ENCODE measurements at regions not wholly inside any gene's neighbourhood (a gene's known extent, or its start where the extent isn't known, plus 50 kb on each side); places are given as distances from the start of the nearest gene placed in this dataset.

GRCh38 chr21:35905096-35905962, 155.0 kb downstream of the SETD4 start:
- Histone ChIP-seq H3F3A (ENCODE audit: insufficient read depth, low read length) (no peaks in the 10 kb centered on the region), H3K9ac (ENCODE audit: low read length) (no peak overlapping the region), H2AFZ (ENCODE audit: low read length) (no peak overlapping the region), H3K79me2 (ENCODE audit: low read length) (no peaks in the 10 kb centered on the region), H4K20me1 (ENCODE audit: insufficient read depth, low read length) (no peaks in the 10 kb centered on the region), H3K4me1 (ENCODE audit: low read length) (no peaks in the 10 kb centered on the region), H3K9me3 (replicated peaks; ENCODE audit: insufficient read depth, low read length) (no peaks in the 10 kb centered on the region), H3K4me3 (ENCODE audit: low read length) (no peak overlapping the region), H3K27me3 (replicated peaks; ENCODE audit: insufficient read depth, low read length) (no peaks in the 10 kb centered on the region), H3K36me3 (replicated peaks; ENCODE audit: insufficient read depth, low read length) (no peaks in the 10 kb centered on the region), H3K4me2 (ENCODE audit: low read depth, low read length) (no peak overlapping the region), H3K27ac (ENCODE audit: low read length) (no peak overlapping the region), H3K9me2 (replicated peaks; ENCODE audit: insufficient read depth, low read length) (no peaks in the 10 kb centered on the region)
- no peak for DNase-seq
- TF ChIP-seq EZH2phosphoT487 (IDR thresholded peaks at IDR 0.05; ENCODE audit: low read length) (no peak), EZH2 (optimal IDR thresholded peaks at IDR 0.05; ENCODE audit: low read depth, low read length) (no peak)
- TF ChIP-seq, protein P1, sequence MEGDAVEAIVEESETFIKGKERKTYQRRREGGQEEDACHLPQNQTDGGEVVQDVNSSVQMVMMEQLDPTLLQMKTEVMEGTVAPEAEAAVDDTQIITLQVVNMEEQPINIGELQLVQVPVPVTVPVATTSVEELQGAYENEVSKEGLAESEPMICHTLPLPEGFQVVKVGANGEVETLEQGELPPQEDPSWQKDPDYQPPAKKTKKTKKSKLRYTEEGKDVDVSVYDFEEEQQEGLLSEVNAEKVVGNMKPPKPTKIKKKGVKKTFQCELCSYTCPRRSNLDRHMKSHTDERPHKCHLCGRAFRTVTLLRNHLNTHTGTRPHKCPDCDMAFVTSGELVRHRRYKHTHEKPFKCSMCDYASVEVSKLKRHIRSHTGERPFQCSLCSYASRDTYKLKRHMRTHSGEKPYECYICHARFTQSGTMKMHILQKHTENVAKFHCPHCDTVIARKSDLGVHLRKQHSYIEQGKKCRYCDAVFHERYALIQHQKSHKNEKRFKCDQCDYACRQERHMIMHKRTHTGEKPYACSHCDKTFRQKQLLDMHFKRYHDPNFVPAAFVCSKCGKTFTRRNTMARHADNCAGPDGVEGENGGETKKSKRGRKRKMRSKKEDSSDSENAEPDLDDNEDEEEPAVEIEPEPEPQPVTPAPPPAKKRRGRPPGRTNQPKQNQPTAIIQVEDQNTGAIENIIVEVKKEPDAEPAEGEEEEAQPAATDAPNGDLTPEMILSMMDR (IDR thresholded peaks at IDR 0.05; ENCODE audit: low read length) = no peak

- H3K79me2 ChIP-seq (ENCODE audit: low read length) = no peaks in the 10 kb centered on the region
- H4K20me1 ChIP-seq (ENCODE audit: insufficient read depth, low read length) = no peaks in the 10 kb centered on the region
- H2AFZ ChIP-seq (ENCODE audit: low read length) = no peak overlapping the region
- no peak for TF ChIP-seq EZH2 (optimal IDR thresholded peaks at IDR 0.05; ENCODE audit: low read depth, low read length)
- TF ChIP-seq, protein P1 (IDR thresholded peaks at IDR 0.05; ENCODE audit: low read length) = no peak
- no peak for TF ChIP-seq EZH2phosphoT487 (IDR thresholded peaks at IDR 0.05; ENCODE audit: low read length)
- H3K4me1 ChIP-seq (ENCODE audit: low read length) = peaks cover 14% of the 10 kb centered on the region
- H3K27ac ChIP-seq (ENCODE audit: low read length) = no peak overlapping the region
- H3K36me3 ChIP-seq (replicated peaks; ENCODE audit: insufficient read depth, low read length) = no peaks in the 10 kb centered on the region
- H3F3A ChIP-seq (ENCODE audit: insufficient read depth, low read length) = no peaks in the 10 kb centered on the region
- H3K27me3 ChIP-seq (replicated peaks; ENCODE audit: insufficient read depth, low read length) = no peaks in the 10 kb centered on the region
- no peak overlapping the region for H3K4me3 ChIP-seq (ENCODE audit: low read length)
- H3K9me2 ChIP-seq (replicated peaks; ENCODE audit: insufficient read depth, low read length) = no peaks in the 10 kb centered on the region
- H3K9me3 ChIP-seq (replicated peaks; ENCODE audit: insufficient read depth, low read length) = no peaks in the 10 kb centered on the region
- no peak for DNase-seq
- H3K4me2 ChIP-seq (ENCODE audit: low read depth, low read length) = no peak overlapping the region
- no peak overlapping the region for H3K9ac ChIP-seq (ENCODE audit: low read length)
These were observed 159.8 kb downstream of the SETD4 start for GRCh38 chr21:35900539-35900938.

DNA sequence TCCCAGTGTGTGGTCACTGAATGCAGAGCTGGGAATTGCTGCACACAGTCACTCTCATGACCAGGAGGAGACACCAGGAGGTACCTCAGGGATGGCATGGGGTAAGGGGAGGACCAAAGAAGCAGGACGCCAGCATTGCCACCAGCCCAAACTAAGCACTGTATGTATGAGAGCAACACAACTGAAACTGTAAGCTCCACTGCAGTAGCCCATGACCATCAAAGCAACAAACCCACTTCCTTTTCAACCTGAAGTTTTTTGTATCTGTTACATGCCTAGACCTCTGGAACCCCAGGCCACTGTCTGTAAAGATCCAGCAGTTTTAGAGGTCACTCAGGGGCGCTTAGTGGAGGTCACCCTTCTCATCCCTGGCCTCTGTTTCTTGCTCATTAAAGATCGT, 164.3 kb downstream of the SETD4 start:
- H3K9me2 ChIP-seq (replicated peaks; ENCODE audit: insufficient read depth, low read length) = no peaks in the 10 kb centered on the region
- peak overlapping the region; percentile 15 for H3K4me3 ChIP-seq (ENCODE audit: low read length)
- H3K4me2 ChIP-seq (ENCODE audit: low read depth, low read length) = peak overlapping the region; percentile 76
- peaks cover 10% of the 10 kb centered on the region; the same call in 1 of the 2 replicates for H3F3A ChIP-seq (ENCODE audit: insufficient read depth, low read length)
- H4K20me1 ChIP-seq (ENCODE audit: insufficient read depth, low read length) = no peaks in the 10 kb centered on the region
- no peaks in the 10 kb centered on the region for H3K79me2 ChIP-seq (ENCODE audit: low read length)
- no peaks in the 10 kb centered on the region for H3K27me3 ChIP-seq (replicated peaks; ENCODE audit: insufficient read depth, low read length)
- H3K27ac ChIP-seq (ENCODE audit: low read length) = peak overlapping the region; percentile 43; the same call in 1 of the 2 replicates
- H3K4me1 ChIP-seq (ENCODE audit: low read length) = peaks cover 28% of the 10 kb centered on the region
- no peaks in the 10 kb centered on the region for H3K9me3 ChIP-seq (replicated peaks; ENCODE audit: insufficient read depth, low read length)
- TF ChIP-seq, protein P1 (IDR thresholded peaks at IDR 0.05; ENCODE audit: low read length) = no peak
- TF ChIP-seq EZH2 (optimal IDR thresholded peaks at IDR 0.05; ENCODE audit: low read depth, low read length) = no peak
- H2AFZ ChIP-seq (ENCODE audit: low read length) = peak overlapping the region; percentile 56
- DNase-seq = peak; percentile 87
- H3K9ac ChIP-seq (ENCODE audit: low read length) = no peak overlapping the region; the same call in 1 of the 2 replicates
- H3K36me3 ChIP-seq (replicated peaks; ENCODE audit: insufficient read depth, low read length) = no peaks in the 10 kb centered on the region
